B cell (primary cell): ENCODE measurements at regions not wholly inside any gene's neighbourhood (a gene's known extent, or its start where the extent isn't known, plus 50 kb on each side); places are given as distances from the start of the nearest gene placed in this dataset.

ENCODE experiments used
- ATAC-seq: fragments of 200-7000 bp; cut with Tn5 transposase; one replicate; pipeline ENCODE4 v1.10.0; 2021; ENCODE audit warnings: low read depth, mild to moderate bottlenecking, moderate number of reproducible peaks, moderate library complexity
- CTCF ChIA-PET: fragments of 350-600 bp; sonication (Branson Sonifier 250); formaldehyde crosslinking; loops from one replicate; lab custom pipeline; 2021; ENCODE audit warnings: antibody characterized with exemption, inconsistent platforms; lab: Charles Lee
- POLR2A ChIA-PET: fragments of 350-600 bp; sonication (Branson Sonifier 250); formaldehyde crosslinking; loops from one replicate; lab custom pipeline; 2021; ENCODE audit warnings: antibody characterized with exemption; lab: Charles Lee
- DNase-seq: peaks from one replicate; pipeline ENCODE4 v3.0.0; 2013
- H2AFZ ChIP-seq: 2 replicates; pipeline ENCODE4 v1.6.1; 2012; ENCODE audit warnings: mild to moderate bottlenecking, low read depth, low read length; ENCODE audit not compliant: insufficient read depth, poor library complexity, severe bottlenecking
- H3K27ac ChIP-seq, 2 donors: 1 replicate in 1 of 2; 2 replicates in 1 of 2; pipeline ENCODE4 v1.5.1; 2012 to 2013; ENCODE audit warnings: low read length in 2 of 2, mild to moderate bottlenecking in 2 of 2, moderate library complexity in 1 of 2
- H3K27me3 ChIP-seq, 4 experiments: fragments of 200-600 bp in 1 of 4; sonication (generic) in 1 of 4; replicated peaks in 1 of 4; 1 replicate in 2 of 4; 2 replicates in 2 of 4; pipeline versions ENCODE4 v1.6.1 to v1.7.0; 2013 to 2016; ENCODE audit warnings: low read length in 3 of 4, mild to moderate bottlenecking in 2 of 4, mixed read lengths in 1 of 4, moderate library complexity in 1 of 4; ENCODE audit not compliant: insufficient read depth in 4 of 4, control insufficient read depth in 3 of 4; ENCODE audit errors: control extremely low read depth in 1 of 4
- H3K36me3 ChIP-seq, 2 experiments: replicated peaks in 1 of 2; 1 replicate in 1 of 2; 2 replicates in 1 of 2; pipeline versions ENCODE4 v1.6.1 to v1.7.1; 2013; ENCODE audit warnings: low read length in 1 of 2; ENCODE audit not compliant: insufficient read depth in 2 of 2, control insufficient read depth in 1 of 2; ENCODE audit errors: control extremely low read depth in 1 of 2, extremely low read depth in 1 of 2
- H3K4me1 ChIP-seq, 2 donors: fragments of 200-600 bp in 1 of 2; sonication (generic) in 1 of 2; 1 replicate in 1 of 2; 2 replicates in 1 of 2; pipeline versions ENCODE4 v1.5.1 to v1.6.1; 2013 to 2017; ENCODE audit warnings: low read length in 2 of 2; ENCODE audit not compliant: control insufficient read depth in 2 of 2, insufficient read depth in 2 of 2
- H3K4me2 ChIP-seq: replicated peaks from 2 replicates; pipeline ENCODE3; 2012; ENCODE audit warnings: mild to moderate bottlenecking, low read depth, low read length; ENCODE audit not compliant: poor library complexity, severe bottlenecking
- H3K4me3 ChIP-seq, 5 experiments: fragments of 200-600 bp in 1 of 5; sonication (generic) in 1 of 5; 1 replicate in 3 of 5; 2 replicates in 2 of 5; pipeline versions ENCODE4 v1.5.1 to v1.7.0; 2011 to 2016; ENCODE audit warnings: low read length in 4 of 5, mild to moderate bottlenecking in 4 of 5, low read depth in 2 of 5, control low read depth in 1 of 5, moderate library complexity in 1 of 5; ENCODE audit not compliant: insufficient read depth in 1 of 5; ENCODE audit errors: control extremely low read depth in 1 of 5, extremely low read depth in 1 of 5
- H3K79me2 ChIP-seq: fragments of 200-600 bp; sonication (generic); one replicate; pipeline ENCODE4 v1.6.0; 2016; ENCODE audit warnings: low read length; ENCODE audit not compliant: control insufficient read depth, insufficient read depth
- H3K9ac ChIP-seq: fragments of 200-600 bp; sonication (generic); 2 replicates; pipeline ENCODE4 v1.6.1; 2017; ENCODE audit warnings: mild to moderate bottlenecking, low read length, moderate library complexity
- H3K9me3 ChIP-seq, 3 donors: one replicate each; pipeline versions ENCODE4 v1.6.1 to v1.7.1; 2013; ENCODE audit warnings: low read length in 2 of 3; ENCODE audit not compliant: control insufficient read depth in 2 of 3, insufficient read depth in 1 of 3; ENCODE audit errors: control extremely low read depth in 1 of 3
- H4K20me1 ChIP-seq: 2 replicates; pipeline ENCODE4 v1.6.0; 2012; ENCODE audit warnings: mild to moderate bottlenecking, low read length; ENCODE audit not compliant: insufficient read depth, control insufficient read depth, poor library complexity, severe bottlenecking
- H3K27ac Mint-ChIP-seq: one replicate; pipeline ENCODE4 v1.8.0; 2021; ENCODE audit warnings: mixed read lengths
- H3K27me3 Mint-ChIP-seq: one replicate; pipeline ENCODE4 v1.8.0; 2021; ENCODE audit warnings: mixed read lengths
- H3K4me1 Mint-ChIP-seq: one replicate; pipeline ENCODE4 v1.8.0; 2021; ENCODE audit warnings: mixed read lengths
- H3K4me3 Mint-ChIP-seq: one replicate; pipeline ENCODE4 v1.8.0; 2021; ENCODE audit warnings: mixed read lengths
- H3K9me3 Mint-ChIP-seq: one replicate; pipeline ENCODE4 v1.8.0; 2022; ENCODE audit warnings: mixed read lengths; ENCODE audit not compliant: insufficient read depth
- CTCF ChIP-seq: fragments of 200-600 bp; IDR thresholded peaks from one replicate; pipeline ENCODE4 v1.8.0; 2022; ENCODE audit warnings: antibody characterized with exemption, mild to moderate bottlenecking
- EZH2 ChIP-seq: IDR thresholded peaks from 2 replicates; pipeline ENCODE4 v1.6.1; 2012; ENCODE audit warnings: borderline replicate concordance, low read depth, mild to moderate bottlenecking, moderate library complexity, low read length; ENCODE audit not compliant: insufficient read depth, poor library complexity, severe bottlenecking
- WGBS: methylation state at CpG from one replicate; pipeline ENCODE4 v1.1.5; 2013; ENCODE audit warnings: missing lambda C conversion rate; ENCODE audit not compliant: insufficient coverage; 5-methylcytosine and 5-hydroxymethylcytosine counted together
- intact Hi-C: fragments of 100-400 bp; cut with micrococcal nuclease; formaldehyde crosslinking; loops from one replicate; pipeline ENCODE4 v1.10.0; 2022

- ChIA-PET CTCF (no interaction called here), POLR2A (no interaction called here)
- H3K4me2 ChIP-seq = no peak overlapping the region
- DNase-seq (no peak), ATAC-seq (no peak)
- no peak overlapping the region for H2AFZ ChIP-seq
- no peaks in the 10 kb centered on the region for H3K4me1 ChIP-seq
- TF ChIP-seq EZH2 (no peak), CTCF (no peak)
- no peaks in the 10 kb centered on the region for H3K79me2 ChIP-seq
- intact Hi-C loops = no loop called here
- H3K9me3 ChIP-seq = peaks cover 0 to 1% (median 0%) of the 10 kb centered on the region in 3 donors
- H3K36me3 ChIP-seq = no peaks in the 10 kb centered on the region
- Mint-ChIP-seq H3K9me3 (no peaks in the 10 kb centered on the region), H3K4me1 (no peaks in the 10 kb centered on the region), H3K27me3 (peaks cover 4% of the 10 kb centered on the region), H3K4me3 (no peak overlapping the region), H3K27ac (no peak overlapping the region)
- H3K27ac ChIP-seq = no peak overlapping the region
- H3K9ac ChIP-seq = no peak overlapping the region
- WGBS = 83% methylated on average over 2 of the region's 2 CpGs
- no peaks in the 10 kb centered on the region for H4K20me1 ChIP-seq
- H3K27me3 ChIP-seq = no peaks in the 10 kb centered on the region
- H3K4me3 ChIP-seq = no peak overlapping the region
Observed at GRCh38 chr14:51479584-51480325, 172.0 kb upstream of the FRMD6 start.

GRCh38 chr14:51481643-51482042, 170.1 kb upstream of the FRMD6 start:
- H3K4me1 Mint-ChIP-seq = no peaks in the 10 kb centered on the region
- H3K9me3 ChIP-seq = peaks cover 0 to 1% (median 0%) of the 10 kb centered on the region in 3 donors
- POLR2A ChIA-PET = no interaction called here
- intact Hi-C loops = no loop called here
- no peak overlapping the region for H3K4me3 Mint-ChIP-seq
- no peaks in the 10 kb centered on the region for H3K36me3 ChIP-seq
- TF ChIP-seq CTCF = no peak
- TF ChIP-seq EZH2 = no peak
- H3K4me3 ChIP-seq = no peak overlapping the region
- no peaks in the 10 kb centered on the region for H3K79me2 ChIP-seq
- no peak overlapping the region for H2AFZ ChIP-seq
- peaks cover 3% of the 10 kb centered on the region for H3K27me3 Mint-ChIP-seq
- H3K27me3 ChIP-seq = no peaks in the 10 kb centered on the region
- no peaks in the 10 kb centered on the region for H4K20me1 ChIP-seq
- WGBS = 38% methylated on average over 1 of the region's 4 CpGs
- no peak overlapping the region for H3K9ac ChIP-seq
- no peak overlapping the region for H3K4me2 ChIP-seq
- H3K4me1 ChIP-seq = no peaks in the 10 kb centered on the region
- CTCF ChIA-PET = no interaction called here
- DNase-seq (no peak), ATAC-seq (no peak)
- no peaks in the 10 kb centered on the region for H3K9me3 Mint-ChIP-seq
- H3K27ac Mint-ChIP-seq = no peak overlapping the region
- no peak overlapping the region for H3K27ac ChIP-seq
